ENCODE measurements at regions not wholly inside any gene's neighbourhood (a gene's known extent, or its start where the extent isn't known, plus 50 kb on each side); places are given as distances from the start of the nearest gene placed in this dataset.

GRCh38 chr3:177976866-177977265 lies 559.4 kb upstream of the KCNMB2 start:
- Histone ChIP-seq H3K27me3 (replicated peaks in 1 of 7) (no peaks in the 10 kb centered on the region), H3K36me3 (no peaks in the 10 kb centered on the region), H3K4me3 (no peak overlapping the region), H3K9me3 (no peaks in the 10 kb centered on the region), H3K4me1 (no peaks in the 10 kb centered on the region), H3K27ac (no peak overlapping the region)
- DNase-seq = no peak
- intact Hi-C loops (cut with DNase I; ENCODE audit: low total_unique reads) = no loop called here
- WGBS, 5 donors = 84 to 93% (median 88%) methylated on average over 2 of the region's 2 CpGs
- TF ChIP-seq POLR2AphosphoS5 (IDR thresholded peaks at IDR 0.05) (no peak), POLR2A (IDR thresholded peaks at IDR 0.05) (no peak), CTCF (IDR thresholded peaks at IDR 0.05 in 8 of 11, conservative IDR thresholded peaks at IDR 0.05 in 3 of 11) (no peak)

GRCh38 chr3:177977381-177978158 lies 558.7 kb upstream of the KCNMB2 start:
- no peak for TF ChIP-seq POLR2A (IDR thresholded peaks at IDR 0.05)
- TF ChIP-seq POLR2AphosphoS5 (IDR thresholded peaks at IDR 0.05) = no peak
- TF ChIP-seq CTCF (IDR thresholded peaks at IDR 0.05 in 8 of 11, conservative IDR thresholded peaks at IDR 0.05 in 3 of 11) = no peak

GRCh38 chr3:177978946-177979345 lies 557.3 kb upstream of the KCNMB2 start:
- Histone ChIP-seq H3K4me3 (no peak overlapping the region), H3K27ac (no peak overlapping the region), H3K4me1 (no peaks in the 10 kb centered on the region), H3K27me3 (replicated peaks in 1 of 7) (no peaks in the 10 kb centered on the region), H3K9me3 (no peaks in the 10 kb centered on the region), H3K36me3 (no peaks in the 10 kb centered on the region)
- WGBS, 5 donors = 93 to 100% (median 96%) methylated on average over 1 of the region's 1 CpG
- TF ChIP-seq POLR2A (IDR thresholded peaks at IDR 0.05) (no peak), CTCF (IDR thresholded peaks at IDR 0.05 in 8 of 11, conservative IDR thresholded peaks at IDR 0.05 in 3 of 11) (no peak), POLR2AphosphoS5 (IDR thresholded peaks at IDR 0.05) (no peak)
- DNase-seq = no peak
- intact Hi-C loops (cut with DNase I; ENCODE audit: low total_unique reads) = no loop called here

More at GRCh38 chr3:177977381-177978158, 558.7 kb upstream of the KCNMB2 start:
- Histone ChIP-seq H3K4me1 (no peaks in the 10 kb centered on the region), H3K36me3 (no peaks in the 10 kb centered on the region), H3K27ac (no peak overlapping the region), H3K27me3 (replicated peaks in 1 of 7) (no peaks in the 10 kb centered on the region), H3K4me3 (no peak overlapping the region), H3K9me3 (no peaks in the 10 kb centered on the region)
- intact Hi-C loops (cut with DNase I; ENCODE audit: low total_unique reads) = no loop called here
- WGBS, 5 donors = 73 to 88% (median 79%) methylated on average over 2 of the region's 2 CpGs
- no peak for DNase-seq

GRCh38 chr3:177979703-177980102 lies 556.5 kb upstream of the KCNMB2 start:
- no peaks in the 10 kb centered on the region for H3K36me3 ChIP-seq
- 14 to 22% (median 18%) methylated on average over 1 of the region's 1 CpG for WGBS, 5 donors
- no peak for TF ChIP-seq POLR2AphosphoS5 (IDR thresholded peaks at IDR 0.05)
- no peak for TF ChIP-seq CTCF (IDR thresholded peaks at IDR 0.05 in 8 of 11, conservative IDR thresholded peaks at IDR 0.05 in 3 of 11)
- no peak for TF ChIP-seq POLR2A (IDR thresholded peaks at IDR 0.05)

More at GRCh38 chr3:177979703-177980102, 556.5 kb upstream of the KCNMB2 start:
- H3K4me1 ChIP-seq = no peaks in the 10 kb centered on the region
- H3K9me3 ChIP-seq = no peaks in the 10 kb centered on the region
- H3K4me3 ChIP-seq = no peak overlapping the region
- intact Hi-C loops (cut with DNase I; ENCODE audit: low total_unique reads) = no loop called here
- H3K27ac ChIP-seq = no peak overlapping the region
- DNase-seq = no peak
- no peaks in the 10 kb centered on the region for H3K27me3 ChIP-seq (replicated peaks in 1 of 7)

All from spleen (tissue), 11 donors.